Body of pancreas (tissue), 4 donors: ENCODE measurements at regions not wholly inside any gene's neighbourhood (a gene's known extent, or its start where the extent isn't known, plus 50 kb on each side); places are given as distances from the start of the nearest gene placed in this dataset.

Experiments
- ATAC-seq: fragments of 150-250 bp; one replicate; pipeline ENCODE4 v1.9.1; 2016
- DNase-seq, 4 donors: peaks; one replicate each; pipeline ENCODE4 v3.0.0-alpha.2; 2019
- H3K27ac ChIP-seq, 4 donors: fragments of 200-600 bp; sonication (generic); 1 replicate in 3 of 4; 2 replicates in 1 of 4; pipeline versions ENCODE4 v1.5.1 to v1.6.1; 2016 to 2019; ENCODE audit warnings: mild to moderate bottlenecking in 1 of 4, mixed read lengths in 1 of 4, moderate library complexity in 1 of 4
- H3K27me3 ChIP-seq, 2 donors: fragments of 200-600 bp; sonication (generic); one replicate each; pipeline ENCODE4 v1.6.0; 2016; ENCODE audit warnings: mild to moderate bottlenecking in 1 of 2
- H3K36me3 ChIP-seq, 2 donors: fragments of 200-600 bp; sonication (generic); replicated peaks in 1 of 2; 2 replicates each; pipeline ENCODE4 v1.5.1; 2016; ENCODE audit warnings: low read depth in 2 of 2; ENCODE audit not compliant: insufficient read depth in 1 of 2
- H3K4me1 ChIP-seq: fragments of 200-600 bp; sonication (generic); one replicate; pipeline ENCODE4 v1.6.0; 2016
- H3K4me3 ChIP-seq, 2 donors: fragments of 200-600 bp; sonication (generic); 1 replicate in 1 of 2; 2 replicates in 1 of 2; pipeline ENCODE4 v1.5.1; 2016 to 2019
- H3K9me3 ChIP-seq, 3 donors: fragments of 200-600 bp; sonication (generic); 1 replicate in 2 of 3; 2 replicates in 1 of 3; pipeline ENCODE4 v1.5.1; 2016
- CTCF ChIP-seq, 7 experiments: fragments of 450-650 bp in 4 of 7; fragments of 200-600 bp in 3 of 7; sonication (generic) in 3 of 7; IDR thresholded peaks; one replicate each; pipeline ENCODE4 v1.5.1; 2016 to 2019; ENCODE audit warnings: antibody characterized with exemption in 7 of 7
- POLR2A ChIP-seq, 3 donors: fragments of 450-650 bp; IDR thresholded peaks; one replicate each; pipeline ENCODE4 v1.6.1; 2016; ENCODE audit warnings: antibody characterized with exemption in 3 of 3, mild to moderate bottlenecking in 2 of 3
- WGBS, 2 donors: methylation state at CpG; one replicate each; pipeline ENCODE4 v1.1.5; 2017; 5-methylcytosine and 5-hydroxymethylcytosine counted together
- intact Hi-C: fragments of 100-400 bp; cut with DNase I; formaldehyde crosslinking; loops from one replicate; pipeline ENCODE4 v1.15.1; 2023

- DNase-seq (no peak), ATAC-seq (no peak)
- Histone ChIP-seq H3K4me1 (no peaks in the 10 kb centered on the region), H3K9me3 (no peaks in the 10 kb centered on the region), H3K36me3 (no peaks in the 10 kb centered on the region), H3K27me3 (no peaks in the 10 kb centered on the region), H3K4me3 (no peak overlapping the region), H3K27ac (no peak overlapping the region)
- WGBS, 2 donors: 87 to 92% methylated on average over 13 of the region's 13 CpGs
- TF ChIP-seq CTCF (IDR thresholded peaks at IDR 0.05): no peak
- no peak for TF ChIP-seq POLR2A (IDR thresholded peaks at IDR 0.05)
- intact Hi-C loops: no loop called here
Measured at GRCh38 chr10:123257904-123258456, 103.8 kb downstream of the BUB3 start.

DNA sequence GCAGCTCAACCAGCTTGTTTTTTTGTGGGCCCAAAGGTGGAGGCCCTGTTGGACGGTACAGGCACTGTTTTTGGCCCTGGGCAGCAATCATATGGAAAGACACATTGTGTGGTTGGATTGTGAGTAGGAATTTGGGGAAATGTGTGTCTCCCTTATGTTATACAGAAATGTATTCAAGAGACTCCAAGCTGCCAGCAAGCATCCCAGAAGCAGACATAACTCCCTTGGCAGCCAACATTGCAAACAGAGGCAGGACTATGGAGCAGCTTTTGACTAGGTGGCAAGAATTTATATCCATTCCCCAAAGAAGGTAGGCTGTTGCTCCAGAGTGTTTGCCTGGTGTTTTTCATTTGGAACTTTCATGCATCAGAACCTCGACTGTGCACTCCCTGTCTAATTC, 104.9 kb downstream of the BUB3 start:
- no peak for ATAC-seq
- Histone ChIP-seq H3K27ac (no peak overlapping the region), H3K4me3 (no peak overlapping the region), H3K36me3 (no peaks in the 10 kb centered on the region), H3K27me3 (no peaks in the 10 kb centered on the region), H3K9me3 (no peaks in the 10 kb centered on the region), H3K4me1 (no peaks in the 10 kb centered on the region)
- 54 to 58% methylated on average over 2 of the region's 2 CpGs for WGBS, 2 donors
- no peak for DNase-seq
- intact Hi-C loops: no loop called here
- TF ChIP-seq POLR2A (IDR thresholded peaks at IDR 0.05): no peak
- no peak for TF ChIP-seq CTCF (IDR thresholded peaks at IDR 0.05)

GRCh38 chr10:123259791-123260190, 105.6 kb downstream of the BUB3 start:
- no peak overlapping the region for H3K27ac ChIP-seq
- ATAC-seq: no peak
- H3K9me3 ChIP-seq: no peaks in the 10 kb centered on the region
- no peaks in the 10 kb centered on the region for H3K4me1 ChIP-seq
- WGBS, 2 donors: 77 to 85% methylated on average over 11 of the region's 11 CpGs
- no peak for DNase-seq
- no peaks in the 10 kb centered on the region for H3K36me3 ChIP-seq
- intact Hi-C loops: no loop called here
- no peak for TF ChIP-seq CTCF (IDR thresholded peaks at IDR 0.05)
- TF ChIP-seq POLR2A (IDR thresholded peaks at IDR 0.05): no peak
- no peak overlapping the region for H3K4me3 ChIP-seq
- H3K27me3 ChIP-seq: no peaks in the 10 kb centered on the region

- intact Hi-C loops: no loop called here
- H3K36me3 ChIP-seq: no peaks in the 10 kb centered on the region
- ATAC-seq: no peak
- TF ChIP-seq CTCF (IDR thresholded peaks at IDR 0.05): no peak
- TF ChIP-seq POLR2A (IDR thresholded peaks at IDR 0.05): no peak
- no peak overlapping the region for H3K27ac ChIP-seq
- no peak overlapping the region for H3K4me3 ChIP-seq
- no peaks in the 10 kb centered on the region for H3K9me3 ChIP-seq
- H3K4me1 ChIP-seq: no peaks in the 10 kb centered on the region
- no peak for DNase-seq
- 77 to 83% methylated on average over 9 of the region's 9 CpGs for WGBS, 2 donors
- no peaks in the 10 kb centered on the region for H3K27me3 ChIP-seq
Measured at GRCh38 chr10:123262456-123262855, 108.3 kb downstream of the BUB3 start.

- intact Hi-C loops: no loop called here
Measured at GRCh38 chr10:123266971-123267370, 112.8 kb downstream of the BUB3 start.

More at GRCh38 chr10:123266971-123267370, 112.8 kb downstream of the BUB3 start:
- no peaks in the 10 kb centered on the region for H3K4me1 ChIP-seq
- no peaks in the 10 kb centered on the region for H3K27me3 ChIP-seq
- no peak overlapping the region for H3K27ac ChIP-seq
- no peak for TF ChIP-seq CTCF (IDR thresholded peaks at IDR 0.05)
- no peak for ATAC-seq
- no peak for DNase-seq
- no peaks in the 10 kb centered on the region for H3K36me3 ChIP-seq
- WGBS, 2 donors: 95 to 97% methylated on average over 1 of the region's 1 CpG
- H3K4me3 ChIP-seq: no peak overlapping the region
- no peaks in the 10 kb centered on the region for H3K9me3 ChIP-seq
